Stimulated activated CD8-positive, alpha-beta memory T cell treated with anti-CD3 and anti-CD28 coated beads, Interleukin-2, amount 100 ng/mL, for 1 hour (primary cell): ENCODE measurements at regions not wholly inside any gene's neighbourhood (a gene's known extent, or its start where the extent isn't known, plus 50 kb on each side); places are given as distances from the start of the nearest gene placed in this dataset.
"Not testable (repeated sequence)": the region's sequence is repeated elsewhere in the genome, so short reads cannot be mapped to it uniquely, and the experiment has no call there.

ENCODE experiments used
- DNase-seq, 2 donors: peaks; one replicate each; pipeline ENCODE4 v3.0.0-alpha.2; 2020; ENCODE audit warnings: low read depth in 2 of 2

GRCh38 chr15:59785981-59786380 lies 96.9 kb upstream of the BNIP2 start:
- not testable (repeated sequence) for DNase-seq

- not testable (repeated sequence) for DNase-seq
These were observed 94.8 kb upstream of the BNIP2 start for GRCh38 chr15:59783774-59784520.

GRCh38 chr15:59779110-59779509 lies 90.0 kb upstream of the BNIP2 start:
- DNase-seq: no peak

GRCh38 chr15:59764775-59765174 lies 75.7 kb upstream of the BNIP2 start:
- DNase-seq: no peak

- DNase-seq: no peak
These were observed 73.4 kb upstream of the BNIP2 start for GRCh38 chr15:59762558-59762957.

- DNase-seq: not testable (repeated sequence)
These were observed 71.1 kb upstream of the BNIP2 start for GRCh38 chr15:59760256-59760655.

- no peak for DNase-seq
These were observed 62.7 kb upstream of the BNIP2 start for GRCh38 chr15:59751552-59752413.

- DNase-seq: no peak
These were observed 57.7 kb upstream of the BNIP2 start for GRCh38 chr15:59746777-59747176.

GRCh38 chr15:59741274-59741906 lies 52.3 kb upstream of the BNIP2 start:
- DNase-seq: no peak

GRCh38 chr15:59739557-59740186 lies 50.6 kb upstream of the BNIP2 start:
- no peak for DNase-seq
